Stimulated activated CD4-positive, alpha-beta T cell treated with anti-CD3 and anti-CD28 coated beads, Interleukin-15, amount 100 ng/mL, for 48 hours (primary cell): ENCODE measurements at regions not wholly inside any gene's neighbourhood (a gene's known extent, or its start where the extent isn't known, plus 50 kb on each side); places are given as distances from the start of the nearest gene placed in this dataset.

Experiments used
- DNase-seq, 2 donors: peaks; one replicate each; pipeline ENCODE4 v3.0.0-alpha.2; 2020; ENCODE audit warnings: low read depth in 2 of 2

DNA sequence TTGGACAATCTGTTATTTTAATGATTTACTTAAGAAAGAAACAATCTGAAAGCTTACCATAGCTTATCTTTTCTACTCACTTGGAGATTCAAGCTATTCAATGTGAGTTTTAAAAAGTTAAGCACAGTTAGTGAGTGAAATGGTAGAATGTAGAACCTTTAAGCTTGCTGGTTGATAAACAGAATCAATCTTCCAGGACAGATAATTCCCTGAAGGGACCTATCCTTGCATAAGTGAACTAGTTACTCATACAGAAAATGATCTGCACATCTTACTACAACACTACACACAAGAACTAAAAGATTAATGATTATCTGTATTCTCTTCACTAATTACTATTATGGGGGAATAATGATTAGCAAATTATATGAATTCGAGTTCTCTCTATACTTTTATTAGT lies 165.6 kb downstream of the PALM2AKAP2 start:
- no peak for DNase-seq

DNA sequence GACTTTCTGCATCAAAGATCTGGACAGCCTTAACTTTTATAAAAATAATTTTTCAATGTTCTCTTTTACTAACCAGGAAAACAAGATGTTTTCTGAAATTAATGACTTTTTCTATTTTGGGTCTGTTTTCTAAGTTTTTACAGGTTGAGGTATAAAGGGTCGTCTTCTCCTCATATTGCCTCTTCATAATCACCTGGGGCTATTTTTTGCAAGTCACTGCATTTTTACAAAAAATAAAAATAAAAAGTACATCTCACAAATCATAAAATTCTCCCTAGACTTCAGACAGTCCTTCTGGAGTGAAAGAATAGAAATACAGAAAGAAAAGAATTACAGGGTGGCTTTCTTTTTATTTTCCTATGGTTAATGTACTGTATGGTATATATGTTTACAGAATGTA lies 168.5 kb downstream of the PALM2AKAP2 start:
- DNase-seq = no peak

DNA sequence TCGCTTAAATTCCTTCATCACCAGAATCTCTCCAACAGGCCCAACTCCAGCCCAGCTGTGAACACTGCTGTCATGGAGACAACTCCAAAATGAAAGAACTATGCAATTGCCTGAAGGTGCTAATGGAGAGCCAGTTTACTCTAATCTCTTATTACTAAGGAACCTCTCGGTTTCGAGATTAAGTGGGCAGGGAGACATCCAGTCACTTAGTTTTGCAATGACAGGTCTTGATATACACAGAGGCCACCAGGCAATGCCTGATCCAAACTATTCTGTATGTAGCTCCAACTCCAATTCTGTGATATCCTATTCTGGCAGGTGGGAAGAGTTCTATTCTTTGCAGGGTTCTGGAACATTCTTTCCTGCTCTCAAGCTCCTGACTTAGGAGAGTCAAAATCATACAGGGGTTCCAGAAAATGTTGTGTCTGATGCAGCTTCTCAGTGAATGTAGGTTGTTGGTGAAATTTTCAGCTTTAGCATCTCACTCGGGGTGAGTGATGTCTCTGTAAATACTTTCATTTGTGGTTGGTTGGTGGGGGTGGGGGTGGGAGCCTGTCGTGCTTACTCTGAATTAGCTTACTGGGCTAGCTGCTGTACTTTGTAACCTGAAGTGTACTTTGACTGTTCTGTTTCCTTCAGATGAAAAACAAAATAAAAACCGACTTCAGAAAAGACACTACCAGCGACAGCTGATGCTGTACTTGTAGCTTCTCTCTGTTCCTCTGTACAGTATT lies 170.9 kb downstream of the PALM2AKAP2 start:
- no peak for DNase-seq

DNA sequence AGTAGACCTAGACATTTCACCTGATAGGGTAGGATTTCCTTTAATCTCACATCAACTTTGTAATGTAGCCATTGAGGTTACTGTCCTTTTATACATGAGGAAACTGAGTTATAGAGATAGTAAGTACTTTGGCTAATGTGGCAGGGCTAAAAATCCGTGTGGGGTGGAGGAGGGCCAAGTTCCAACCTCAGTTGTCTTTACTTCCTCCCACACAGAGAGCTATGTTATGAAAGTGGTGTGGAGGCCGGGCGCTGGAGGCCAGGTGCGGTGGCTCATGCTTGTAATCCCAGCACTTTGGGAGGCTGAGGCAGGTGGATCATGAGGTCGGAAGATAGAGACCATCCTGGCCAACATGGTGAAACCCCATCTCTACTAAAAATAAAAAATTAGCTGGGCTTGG lies 173.3 kb downstream of the PALM2AKAP2 start:
- DNase-seq = no peak

DNA sequence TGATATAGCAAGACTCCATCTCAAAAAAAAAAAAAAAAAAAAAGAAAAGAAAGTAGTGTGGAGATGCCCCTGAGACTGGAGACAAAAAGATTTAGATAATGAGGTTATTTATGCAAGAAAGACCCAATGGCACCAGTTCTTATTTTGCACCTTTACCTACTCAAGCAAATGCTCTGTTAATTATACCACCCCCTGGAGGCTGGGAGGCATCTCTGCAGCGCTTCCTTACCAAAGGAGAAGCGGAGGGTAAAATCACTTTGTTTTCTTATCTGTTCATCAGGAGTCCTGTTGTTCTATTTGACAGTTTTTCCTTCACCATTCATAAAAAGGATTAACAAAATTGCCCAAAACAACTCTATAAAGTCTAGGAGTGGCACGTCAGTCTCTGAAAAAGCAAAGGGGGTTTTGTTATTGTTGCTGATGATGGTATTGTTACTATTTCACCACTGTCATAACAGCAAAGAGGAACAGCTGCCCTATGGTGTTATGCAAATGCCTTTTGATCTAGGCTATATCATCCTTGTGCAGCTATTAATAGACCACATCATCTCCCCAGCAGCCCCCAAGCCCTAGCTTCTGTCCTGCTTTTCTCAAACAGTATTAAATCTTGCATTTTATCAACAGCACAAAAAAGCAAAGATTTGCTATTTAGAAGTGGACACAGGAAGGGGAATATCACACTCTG lies 174.0 kb downstream of the PALM2AKAP2 start:
- DNase-seq = no peak

DNA sequence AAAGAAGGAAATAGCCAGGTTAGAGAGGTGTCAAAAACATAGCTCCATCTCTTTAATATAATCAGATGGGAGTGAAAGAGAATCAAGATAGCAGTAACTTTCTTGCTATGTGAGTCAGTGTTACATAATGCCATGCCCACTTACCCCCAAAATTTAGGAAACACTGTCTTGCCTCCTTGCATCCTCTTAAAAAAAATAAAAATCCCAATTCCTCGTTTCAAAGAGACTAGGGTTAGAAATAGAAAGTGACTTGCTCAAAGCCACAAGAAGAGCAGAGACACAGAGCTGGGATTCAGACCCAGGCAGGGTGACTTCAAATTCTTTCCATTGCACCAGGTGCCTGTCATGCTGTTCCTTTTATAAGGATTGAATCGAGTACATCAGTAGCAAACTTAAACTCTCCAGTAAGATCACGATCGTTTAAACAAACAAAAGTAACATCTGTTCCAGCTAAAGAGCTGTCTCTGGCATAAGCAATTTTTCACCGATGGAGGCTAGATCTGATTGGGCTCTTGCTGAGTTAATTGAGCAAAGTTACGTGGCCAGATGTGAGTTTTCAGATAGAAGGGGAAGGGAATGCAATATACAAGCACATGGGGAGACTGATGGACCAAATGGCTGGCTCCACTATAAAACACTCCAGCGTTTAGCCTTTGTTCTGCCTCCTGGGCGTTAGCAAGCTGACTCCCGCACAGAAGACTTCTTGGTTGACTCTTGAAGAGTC lies 176.9 kb downstream of the PALM2AKAP2 start:
- DNase-seq = no peak

DNA sequence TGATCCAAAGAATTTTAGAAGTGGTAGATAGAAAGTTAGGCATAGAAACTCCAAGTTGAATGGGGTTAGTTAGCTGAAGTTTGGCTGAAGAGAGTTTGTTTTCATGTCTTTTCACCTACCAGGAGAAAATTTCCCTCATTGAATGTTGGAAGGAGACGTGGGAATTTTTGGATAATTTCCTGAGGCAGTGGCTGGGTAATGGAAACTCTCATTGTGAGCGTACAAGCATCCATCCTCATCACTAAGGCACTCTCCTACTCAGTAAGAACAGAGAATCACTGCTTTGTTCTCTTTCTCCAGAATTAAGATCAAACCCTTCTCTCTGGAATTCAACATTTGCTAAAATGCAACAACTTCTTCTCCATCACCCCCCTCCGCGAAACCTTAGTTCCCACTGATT lies 179.7 kb downstream of the PALM2AKAP2 start:
- DNase-seq = no peak

DNA sequence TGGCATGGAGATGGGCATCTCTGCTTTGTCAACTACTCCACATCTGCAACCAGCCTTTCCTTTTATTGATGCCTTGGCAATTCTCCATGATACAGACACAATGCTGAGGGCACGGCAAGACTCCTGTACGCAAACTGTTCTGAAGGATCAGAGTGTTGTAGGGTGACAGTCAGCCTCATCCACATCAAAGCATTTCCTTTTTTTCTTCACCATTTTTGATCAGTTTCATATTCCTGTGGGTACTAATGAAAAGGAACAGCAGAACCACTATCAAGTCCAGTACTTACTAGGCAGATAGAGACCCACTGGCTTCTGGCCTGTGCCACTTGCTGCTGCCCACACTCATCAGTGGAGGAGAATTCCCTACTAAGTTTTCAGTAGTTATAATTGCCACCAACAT lies 181.6 kb downstream of the PALM2AKAP2 start:
- DNase-seq = no peak

DNA sequence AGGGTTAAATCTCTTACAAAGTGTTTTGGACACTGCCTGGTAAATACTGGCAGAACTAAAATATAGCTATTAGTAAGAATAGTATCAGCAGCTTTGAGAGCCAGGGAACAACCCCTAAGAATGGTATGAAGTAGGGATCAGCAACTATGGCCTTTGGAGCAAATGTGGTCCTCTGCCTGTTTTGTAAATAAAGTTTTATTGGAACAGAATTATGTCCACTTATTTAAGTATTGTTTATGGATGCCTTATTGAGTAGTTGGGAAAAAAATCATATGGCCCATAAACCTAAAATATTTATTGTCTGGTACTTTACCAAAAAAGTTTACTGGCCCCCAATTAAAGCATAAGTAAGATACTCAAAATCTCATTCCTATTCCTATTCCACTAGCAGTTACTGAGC lies 182.2 kb downstream of the PALM2AKAP2 start:
- DNase-seq = no peak

DNA sequence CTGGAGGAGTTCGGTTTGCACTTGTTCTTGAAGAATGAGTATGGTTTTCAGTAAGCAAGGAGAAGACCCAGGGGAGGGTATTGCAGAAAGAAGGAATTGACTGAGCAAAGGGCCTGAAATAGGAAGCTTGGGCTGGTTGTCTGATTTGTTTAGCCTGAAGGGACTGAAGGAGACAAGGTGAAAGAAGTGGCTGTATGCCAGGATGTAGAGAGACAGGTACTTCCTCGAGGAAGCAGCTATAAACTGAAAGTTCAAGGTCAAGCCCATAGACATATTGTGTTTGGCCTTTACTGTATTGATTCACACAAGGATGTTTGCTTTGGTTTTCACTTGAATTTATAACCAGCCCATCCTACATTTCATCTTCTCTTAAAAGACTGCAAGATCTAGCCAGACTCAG lies 183.1 kb downstream of the PALM2AKAP2 start:
- DNase-seq = no peak

DNA sequence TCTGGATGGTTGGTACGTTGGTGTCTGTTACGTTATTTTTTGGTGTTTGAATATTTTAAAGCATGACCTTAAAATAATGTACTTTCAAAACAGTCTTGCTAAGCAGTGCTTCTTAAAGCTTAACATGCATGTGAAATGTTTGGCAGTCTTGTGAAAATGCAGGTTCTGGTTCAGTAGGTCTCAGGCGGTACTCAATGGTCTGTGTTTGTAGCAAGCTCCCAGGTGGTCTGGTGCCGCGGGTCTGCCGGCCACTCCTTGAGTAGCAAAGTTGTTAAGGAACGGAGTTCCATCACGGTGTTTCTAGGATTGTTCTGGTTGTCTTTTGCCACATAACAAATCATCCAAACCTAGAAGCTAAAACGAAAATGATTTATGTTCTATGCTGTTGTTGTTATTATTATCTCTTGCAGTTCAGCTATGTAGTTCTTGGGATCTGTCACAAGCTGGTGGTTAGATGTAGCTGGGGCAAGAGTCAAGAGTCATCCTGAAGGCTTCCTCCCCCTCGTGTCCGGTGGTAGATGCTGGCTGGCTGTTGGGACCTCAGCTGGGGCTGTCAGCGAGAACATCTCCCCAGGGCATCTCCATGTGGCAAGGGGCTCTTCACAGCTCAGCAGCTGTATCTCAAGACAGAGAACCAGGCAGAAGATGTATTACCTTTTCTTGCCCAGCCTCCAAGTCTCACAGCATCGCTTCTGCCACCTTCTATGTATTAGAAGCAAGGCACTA lies 186.8 kb downstream of the PALM2AKAP2 start:
- no peak for DNase-seq

DNA sequence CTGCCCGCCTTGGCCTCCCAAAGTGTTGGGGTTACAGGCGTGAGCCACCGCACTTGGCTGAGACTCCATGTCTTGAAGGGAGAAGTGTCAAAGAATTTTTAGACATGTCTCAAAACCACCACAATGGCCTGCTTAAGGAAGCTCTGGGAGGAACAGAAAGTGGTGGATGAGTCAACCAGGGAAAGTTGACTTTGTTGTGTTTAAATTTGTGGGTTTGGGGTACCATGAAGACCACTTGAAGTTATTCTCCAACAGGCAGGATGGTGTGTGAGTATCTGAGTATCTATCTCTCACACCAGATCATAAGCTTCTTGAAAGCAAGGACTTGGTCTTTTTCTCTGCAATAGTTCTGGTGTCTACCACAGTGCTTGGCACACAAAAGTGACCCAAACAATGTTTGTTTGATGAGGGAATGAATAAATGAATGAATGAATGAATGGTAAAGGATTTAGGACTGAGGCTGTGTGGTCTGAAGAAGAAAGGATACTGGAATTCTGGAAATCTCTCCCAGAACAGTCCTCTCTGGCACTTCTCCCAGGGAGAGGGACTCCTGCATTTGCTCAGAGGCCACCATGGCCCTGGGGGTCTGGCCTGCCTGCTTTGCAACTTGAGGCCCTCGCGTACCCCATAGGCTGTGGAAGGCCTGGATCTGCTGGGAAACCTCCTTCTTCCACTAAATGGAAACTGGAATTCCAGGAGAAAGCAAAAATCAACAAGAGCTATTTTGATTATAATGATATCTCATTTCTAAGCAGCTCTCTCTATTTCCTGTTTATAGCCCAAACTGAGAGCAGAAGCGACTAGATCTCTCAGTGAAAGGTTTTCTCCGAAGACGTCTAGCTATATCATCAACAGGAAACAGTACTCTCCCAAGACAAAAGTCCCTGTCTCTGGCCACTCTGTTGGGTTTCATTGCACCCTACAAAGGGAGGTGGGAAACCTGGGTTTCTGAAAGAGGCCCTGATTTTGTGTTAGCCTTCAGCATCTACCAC lies 187.9 kb downstream of the PALM2AKAP2 start:
- no peak for DNase-seq

DNA sequence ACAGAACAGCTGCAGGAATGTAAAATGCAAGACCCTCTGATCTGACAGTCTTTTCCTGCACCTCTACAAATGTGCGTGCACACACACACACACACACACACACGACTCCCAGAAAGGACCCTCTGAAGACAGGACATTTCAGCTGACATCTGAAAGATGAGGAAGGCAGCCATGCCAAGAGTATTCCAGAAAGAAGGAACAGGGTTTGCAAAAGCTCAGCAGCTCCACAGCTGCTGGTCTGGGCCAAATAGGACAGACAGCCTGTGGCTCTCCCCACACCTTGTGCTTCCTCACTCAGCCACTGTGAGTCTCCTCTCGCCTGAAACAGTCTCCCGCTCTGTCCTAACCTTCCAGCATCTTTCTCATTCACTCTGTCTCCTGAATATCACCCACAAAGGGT lies 189.0 kb downstream of the PALM2AKAP2 start:
- no peak for DNase-seq

DNA sequence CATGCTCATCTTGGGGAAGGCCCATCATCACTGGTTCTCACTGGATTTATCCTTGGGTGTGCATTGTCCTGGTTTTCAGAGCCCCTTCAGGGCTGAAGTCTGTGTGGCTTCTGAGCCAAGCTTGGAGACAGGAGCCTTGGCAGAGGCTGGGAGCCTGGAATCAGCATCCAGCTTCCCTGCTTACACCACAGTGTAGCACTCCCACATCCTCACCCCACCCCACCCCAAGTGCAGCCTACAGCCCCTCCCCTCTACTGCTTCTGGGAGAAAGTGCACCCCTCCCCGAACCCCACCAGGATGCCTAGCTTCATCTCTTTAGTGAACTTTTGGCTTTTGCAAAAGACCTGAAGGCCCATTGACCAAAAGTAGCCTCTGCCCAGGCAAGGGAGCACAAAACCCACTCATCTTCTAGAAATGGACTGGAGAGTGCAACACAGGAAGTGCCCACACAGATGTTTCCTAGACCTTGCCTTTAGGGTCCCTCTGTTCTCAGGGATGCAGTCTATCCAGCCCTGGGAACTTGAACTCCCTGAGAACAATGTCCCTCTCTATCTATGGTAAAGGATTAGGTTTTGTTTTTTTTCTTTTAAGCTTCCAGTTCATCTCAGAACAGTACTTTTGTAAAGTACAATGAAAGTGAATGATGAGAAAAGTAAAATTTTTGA lies 189.7 kb downstream of the PALM2AKAP2 start:
- DNase-seq = no peak

DNA sequence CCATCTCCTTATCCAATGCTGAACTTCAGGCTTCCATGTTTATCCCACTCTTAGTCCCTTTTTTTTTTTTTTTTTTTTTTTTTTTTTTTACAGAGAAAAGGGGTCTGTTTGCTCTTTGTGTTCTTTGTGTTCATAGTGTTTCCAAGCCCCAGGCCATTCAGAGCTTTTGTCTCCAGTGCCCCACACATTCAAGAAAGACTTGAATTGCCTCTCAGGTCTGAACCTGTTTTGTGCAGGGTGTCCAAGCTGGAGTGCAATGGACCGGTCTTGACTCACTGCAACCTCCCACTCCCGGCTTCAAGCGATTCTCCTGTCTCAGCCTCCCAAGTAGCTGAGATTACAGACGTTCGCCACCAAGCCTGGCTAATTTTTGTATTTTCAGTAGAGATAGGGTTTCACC lies 191.2 kb downstream of the PALM2AKAP2 start:
- no peak for DNase-seq

DNA sequence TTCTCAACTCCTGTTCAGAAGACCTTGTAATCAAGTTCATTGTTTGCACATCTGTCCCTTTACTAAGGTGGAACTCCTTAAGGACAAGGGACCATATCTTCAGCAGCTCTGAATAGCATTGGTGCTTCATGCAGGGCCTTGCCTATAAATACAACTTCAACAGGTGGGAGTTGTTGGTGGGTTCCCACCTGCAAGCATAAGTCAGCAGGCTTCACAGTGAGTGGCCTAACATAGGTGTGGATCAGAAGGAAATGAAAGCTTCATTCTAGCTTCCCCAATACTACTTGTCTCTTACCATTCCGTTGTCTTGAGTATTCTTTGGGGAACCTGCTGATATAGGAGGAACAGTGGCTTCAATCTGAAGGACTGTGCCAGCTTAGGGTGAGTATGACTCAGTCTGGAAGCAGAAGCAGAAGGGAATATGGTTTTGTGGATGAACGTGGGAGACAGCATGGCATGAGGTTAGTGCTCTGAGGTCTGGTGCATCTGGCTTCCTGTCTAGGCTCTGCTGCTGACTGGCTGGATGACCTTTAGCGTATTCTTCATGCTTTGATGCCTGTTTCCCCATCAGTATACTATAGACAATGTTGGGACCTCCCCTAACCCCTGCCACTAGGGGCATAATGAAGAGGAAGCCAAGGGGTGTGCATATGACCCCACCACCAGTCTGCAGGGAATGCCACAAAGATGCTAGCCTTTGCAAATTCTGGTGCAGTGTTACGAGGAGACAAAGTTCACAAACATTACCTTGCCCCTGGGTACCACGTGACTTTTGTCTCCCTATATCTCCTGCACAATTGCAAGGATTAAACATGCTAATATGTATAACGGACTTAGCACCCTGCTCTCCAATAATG lies 192.3 kb downstream of the PALM2AKAP2 start:
- DNase-seq = no peak

DNA sequence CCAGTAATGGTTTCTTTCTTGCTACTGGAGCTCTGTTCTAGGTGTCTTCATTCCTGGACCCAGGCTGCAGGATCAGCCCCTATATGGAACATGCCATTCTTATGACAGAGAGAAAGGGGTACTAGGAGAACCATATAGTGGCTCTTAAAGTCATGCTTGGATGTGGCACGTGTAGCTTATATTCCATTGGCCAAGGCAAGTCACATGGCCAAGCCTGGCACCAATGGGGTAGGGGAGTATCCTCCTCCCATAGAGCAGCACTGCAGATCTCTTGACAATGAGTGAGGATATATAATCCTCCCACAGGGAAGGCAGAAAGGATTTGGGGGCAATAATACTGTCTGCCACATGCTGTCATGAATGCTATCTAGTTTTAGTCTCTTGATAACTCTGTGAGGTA lies 193.3 kb downstream of the PALM2AKAP2 start:
- no peak for DNase-seq

DNA sequence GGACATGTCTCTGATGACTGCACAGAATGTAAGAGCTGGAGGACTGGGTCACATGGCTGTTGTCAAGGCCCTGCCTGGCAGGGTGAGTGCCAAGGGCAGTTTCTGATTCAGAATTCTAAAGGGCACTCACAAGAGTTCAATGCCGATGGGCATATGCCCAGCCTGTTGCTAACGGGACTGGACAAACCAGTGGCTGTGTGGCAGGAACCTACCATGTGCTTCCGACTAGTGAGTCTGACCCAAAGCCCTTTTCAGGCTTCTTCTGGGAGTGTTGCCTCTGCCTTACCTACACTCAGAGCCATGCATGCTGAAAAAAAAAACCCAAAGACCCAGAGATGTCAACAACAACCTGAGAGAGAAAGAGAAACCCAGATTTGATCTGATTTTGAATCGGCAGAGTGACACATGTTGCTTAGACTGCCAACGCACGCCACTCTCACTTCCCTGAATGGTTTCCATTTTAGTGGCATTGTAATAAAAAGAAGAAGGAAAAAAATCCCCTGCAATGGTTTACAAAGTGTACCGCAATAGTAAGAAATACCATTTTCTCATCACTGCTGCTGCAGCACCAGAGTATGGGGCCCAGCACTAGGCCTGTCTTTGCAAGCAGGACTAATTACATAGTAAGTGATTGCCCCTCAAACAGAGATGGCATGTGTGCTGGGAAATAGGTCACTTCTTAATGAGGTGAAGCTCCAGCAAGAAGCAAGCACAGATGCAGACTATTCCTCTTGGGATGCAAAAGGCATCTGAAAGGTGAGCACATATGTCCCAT lies 194.3 kb downstream of the PALM2AKAP2 start:
- DNase-seq = peak; percentile 59 to 61

DNA sequence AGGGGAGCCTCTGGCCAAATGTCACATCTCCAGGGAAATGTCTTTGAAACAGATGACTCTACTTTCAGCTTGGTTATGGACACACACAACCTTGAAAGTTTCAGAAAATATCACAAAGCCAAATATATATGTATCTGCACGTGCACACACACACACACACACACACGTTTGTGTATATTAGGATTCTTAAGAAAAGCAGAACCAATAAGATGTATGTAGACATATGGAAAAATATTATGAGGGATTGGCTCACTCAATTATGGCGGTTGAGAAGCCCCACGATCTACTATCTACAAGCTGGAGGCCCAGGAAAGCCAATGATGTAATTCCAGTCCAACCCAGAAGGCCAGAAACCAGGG lies 194.9 kb downstream of the PALM2AKAP2 start:
- DNase-seq = no peak
